ENCODE measurements at regions not wholly inside any gene's neighbourhood (a gene's known extent, or its start where the extent isn't known, plus 50 kb on each side); places are given as distances from the start of the nearest gene placed in this dataset.

GRCh38 chr13:43981091-43981490 lies 101.4 kb downstream of the LACC1 start:
- Mint-ChIP-seq H3K9me3 (peaks cover 12% of the 10 kb centered on the region), H3K4me3 (no peak overlapping the region), H3K27me3 (ENCODE audit: insufficient read depth, low read depth, poor library complexity) (no peaks in the 10 kb centered on the region), H3K4me1 (peaks cover 8% of the 10 kb centered on the region), H3K27ac (no peak overlapping the region), H3K36me3 (ENCODE audit: low read depth) (peaks cover 4% of the 10 kb centered on the region; the same call in 2 of the 3 replicates)
- Histone ChIP-seq H3K27ac (ENCODE audit: low read depth) (no peak overlapping the region), H2AFZ (no peak overlapping the region), H3K27me3 (ENCODE audit: insufficient read depth) (0 out of 2 replicates have a peak, but pooled peaks cover 6% of the 10 kb centered on the region), H3F3A (replicated peaks; ENCODE audit: low read depth) (no peaks in the 10 kb centered on the region), H3K4me3 (no peak overlapping the region), H3K4me2 (no peak overlapping the region), H4K20me1 (replicated peaks; ENCODE audit: insufficient read depth) (no peaks in the 10 kb centered on the region), H3K79me2 (replicated peaks; ENCODE audit: insufficient read depth) (no peaks in the 10 kb centered on the region), H3K9me2 (ENCODE audit: insufficient read depth) (peaks cover 11% of the 10 kb centered on the region; the same call in 1 of the 2 replicates), H3K4me1 (ENCODE audit: insufficient read depth) (peaks cover 6% of the 10 kb centered on the region; the same call in 1 of the 2 replicates), H3K36me3 (ENCODE audit: insufficient read depth) (no peaks in the 10 kb centered on the region)
- DNase-seq (ENCODE audit: low spot score): peak; percentile 85
- peak; percentile 76 for ATAC-seq
- TF ChIP-seq CTCF (conservative IDR thresholded peaks at IDR 0.05; ENCODE audit: low read depth in 2 of 2) (peak; percentile 56 to 59), POLR2AphosphoS5 (IDR thresholded peaks at IDR 0.05; ENCODE audit: low read depth) (no peak), EZH2 (IDR thresholded peaks at IDR 0.05; ENCODE audit: low read depth, unreplicated experiment) (no peak), ZNF114 (CRISPR knock-in tag; IDR thresholded peaks at IDR 0.05) (no peak), EZH2phosphoT487 (IDR thresholded peaks at IDR 0.05; ENCODE audit: unreplicated experiment) (no peak)

GRCh38 chr13:43981512-43982301 lies 102.0 kb downstream of the LACC1 start:
- ATAC-seq: no peak
- H2AFZ ChIP-seq: no peak overlapping the region
- H3K36me3 Mint-ChIP-seq (ENCODE audit: low read depth): peaks cover 4% of the 10 kb centered on the region; the same call in 1 of the 3 replicates
- no peak overlapping the region for H3K27ac Mint-ChIP-seq
- peaks cover 5% of the 10 kb centered on the region; the same call in 2 of the 3 replicates for H3K4me1 Mint-ChIP-seq
- no peak overlapping the region for H3K4me2 ChIP-seq
- no peaks in the 10 kb centered on the region for H3K79me2 ChIP-seq (replicated peaks; ENCODE audit: insufficient read depth)
- no peaks in the 10 kb centered on the region for H3K36me3 ChIP-seq (ENCODE audit: insufficient read depth)
- H3K27me3 ChIP-seq (ENCODE audit: insufficient read depth): 0 out of 2 replicates have a peak, but pooled peaks cover 2% of the 10 kb centered on the region
- H3F3A ChIP-seq (replicated peaks; ENCODE audit: low read depth): no peaks in the 10 kb centered on the region
- peaks cover 6% of the 10 kb centered on the region; the same call in 1 of the 2 replicates for H3K4me1 ChIP-seq (ENCODE audit: insufficient read depth)
- H3K9me2 ChIP-seq (ENCODE audit: insufficient read depth): peaks cover 5% of the 10 kb centered on the region; the same call in 1 of the 2 replicates
- H3K27ac ChIP-seq (ENCODE audit: low read depth): no peak overlapping the region
- no peak overlapping the region for H3K4me3 Mint-ChIP-seq
- peaks cover 6% of the 10 kb centered on the region for H3K9me3 Mint-ChIP-seq
- DNase-seq (ENCODE audit: low spot score): no peak
- H4K20me1 ChIP-seq (replicated peaks; ENCODE audit: insufficient read depth): no peaks in the 10 kb centered on the region
- H3K27me3 Mint-ChIP-seq (ENCODE audit: insufficient read depth, low read depth, poor library complexity): no peaks in the 10 kb centered on the region
- H3K4me3 ChIP-seq: no peak overlapping the region
- TF ChIP-seq ZNF331 (CRISPR knock-in tag; IDR thresholded peaks at IDR 0.05; ENCODE audit: low read depth) (no peak), ZNF462 (CRISPR knock-in tag; IDR thresholded peaks at IDR 0.05) (no peak), JUNB (IDR thresholded peaks at IDR 0.05; ENCODE audit: unreplicated experiment) (no peak), POLR2AphosphoS5 (IDR thresholded peaks at IDR 0.05; ENCODE audit: low read depth) (no peak), REST (IDR thresholded peaks at IDR 0.05; ENCODE audit: unreplicated experiment) (no peak)
